Stimulated activated CD4-positive, alpha-beta T cell treated with anti-CD3 and anti-CD28 coated beads, TNF-alpha, amount 100 ng/mL, for 1 hour (primary cell): ENCODE measurements at regions not wholly inside any gene's neighbourhood (a gene's known extent, or its start where the extent isn't known, plus 50 kb on each side); places are given as distances from the start of the nearest gene placed in this dataset.

ENCODE experiments used
- DNase-seq, 3 donors: peaks; one replicate each; pipeline ENCODE4 v3.0.0-alpha.2; 2020; ENCODE audit warnings: low read depth in 3 of 3, low spot score in 1 of 3

GRCh38 chr6:145400508-145400907 lies 334.8 kb downstream of the EPM2A start:
- DNase-seq, result no peak

GRCh38 chr6:145405006-145405551 lies 330.2 kb downstream of the EPM2A start:
- no peak for DNase-seq

GRCh38 chr6:145406783-145407182 lies 328.5 kb downstream of the EPM2A start:
- DNase-seq, result no peak

- no peak for DNase-seq
These were observed 319.7 kb downstream of the EPM2A start for GRCh38 chr6:145415616-145416015.

GRCh38 chr6:145420599-145420998 lies 314.7 kb downstream of the EPM2A start:
- no peak for DNase-seq

- DNase-seq, result no peak
These were observed 311.4 kb downstream of the EPM2A start for GRCh38 chr6:145423936-145424335.

GRCh38 chr6:145427232-145427631 lies 308.1 kb downstream of the EPM2A start:
- DNase-seq, result no peak

- DNase-seq, result no peak
These were observed 306.6 kb downstream of the EPM2A start for GRCh38 chr6:145428706-145429105.

GRCh38 chr6:145442110-145442509 lies 293.2 kb downstream of the EPM2A start:
- no peak for DNase-seq

GRCh38 chr6:145445674-145446073 lies 289.6 kb downstream of the EPM2A start:
- DNase-seq, result no peak

GRCh38 chr6:145451029-145451428 lies 284.3 kb downstream of the EPM2A start:
- no peak for DNase-seq

- no peak for DNase-seq
These were observed 281.9 kb downstream of the EPM2A start for GRCh38 chr6:145453376-145453775.

GRCh38 chr6:145454006-145454405 lies 281.3 kb downstream of the EPM2A start:
- no peak for DNase-seq

- no peak for DNase-seq
These were observed 277.8 kb downstream of the EPM2A start for GRCh38 chr6:145457556-145457955.

- DNase-seq, result no peak
These were observed 266.8 kb downstream of the EPM2A start for GRCh38 chr6:145468534-145468933.

- no peak for DNase-seq
These were observed 266.3 kb downstream of the EPM2A start for GRCh38 chr6:145469021-145469420.

GRCh38 chr6:145475794-145476396 lies 259.4 kb downstream of the EPM2A start:
- no peak for DNase-seq

- no peak for DNase-seq
These were observed 255.3 kb downstream of the EPM2A start for GRCh38 chr6:145480024-145480423.

- no peak for DNase-seq
These were observed 251.9 kb downstream of the EPM2A start for GRCh38 chr6:145483191-145483996.

GRCh38 chr6:145485288-145485687 lies 250.0 kb downstream of the EPM2A start:
- no peak for DNase-seq

GRCh38 chr6:145486306-145486705 lies 249.0 kb downstream of the EPM2A start:
- DNase-seq, result no peak

- DNase-seq, result no peak
These were observed 245.7 kb downstream of the EPM2A start for GRCh38 chr6:145489583-145489982.
